Psoas muscle (tissue), 7 donors: ENCODE measurements at regions not wholly inside any gene's neighbourhood (a gene's known extent, or its start where the extent isn't known, plus 50 kb on each side); places are given as distances from the start of the nearest gene placed in this dataset.
A peak's percentile ranks its signal among the peaks of the same experiment; 100 is the strongest.
"Not testable (repeated sequence)": the region's sequence is repeated elsewhere in the genome, so short reads cannot be mapped to it uniquely, and the experiment has no call there.

Experiments
- ATAC-seq, 4 donors: fragments of 200-7000 bp; cut with Tn5 transposase; one replicate each; pipeline ENCODE4 v1.9.1; 2020; ENCODE audit warnings: moderate library complexity in 3 of 4, mild to moderate bottlenecking in 2 of 4
- DNase-seq, 2 donors: peaks; one replicate each; pipeline ENCODE4 v3.0.0-alpha.2; 2020
- H3K27ac ChIP-seq: fragments of 200-600 bp; one replicate; pipeline ENCODE4 v1.8.0; 2022
- H3K27me3 ChIP-seq, 3 donors: fragments of 200-600 bp in 1 of 3; one replicate each; pipeline versions ENCODE4 v1.6.1 to v1.8.0; 2013 to 2022; ENCODE audit warnings: low read length in 2 of 3, mild to moderate bottlenecking in 2 of 3, moderate library complexity in 1 of 3; ENCODE audit not compliant: insufficient read depth in 3 of 3
- H3K36me3 ChIP-seq, 2 donors: fragments of 200-600 bp in 1 of 2; one replicate each; pipeline versions ENCODE4 v1.6.1 to v1.8.0; 2013 to 2022; ENCODE audit warnings: low read depth in 1 of 2, mild to moderate bottlenecking in 1 of 2, moderate library complexity in 1 of 2; ENCODE audit not compliant: insufficient read depth in 1 of 2
- H3K4me1 ChIP-seq: fragments of 200-600 bp; one replicate; pipeline ENCODE4 v1.8.0; 2022
- H3K4me3 ChIP-seq: fragments of 200-600 bp; one replicate; pipeline ENCODE4 v1.8.0; 2022; ENCODE audit warnings: mild to moderate bottlenecking
- H3K9me3 ChIP-seq: fragments of 200-600 bp; one replicate; pipeline ENCODE4 v1.8.0; 2022
- CTCF ChIP-seq: fragments of 200-600 bp; IDR thresholded peaks from one replicate; pipeline ENCODE4 v1.8.0; 2022; ENCODE audit warnings: antibody characterized with exemption
- WGBS, 3 donors: extraction: QIAGEN DNeasy Blood & Tissue Kit; methylation state at CpG; one replicate each; pipeline versions ENCODE4 v1.1.6 to v1.1.7; 2013; 5-methylcytosine and 5-hydroxymethylcytosine counted together
- intact Hi-C, 2 donors: fragments of 100-400 bp; cut with DNase I; formaldehyde crosslinking; loops; one replicate each; pipeline versions ENCODE4 v1.11.0 to v1.14.2; 2022
- donor health status: healthy with polysubstance abuse.
- donor health status: DM: no; HTN: no; CAD: no; lungs with moderate emphysema.
- donor health status: Bipolar disorder and iron deficiency.
- donor health status: healthy.
- donor health status: DM: yes; HTN: yes; CAD: no.
- donor health status: DM: no; HTN: no; CAD: no.
- donor health status: DM: yes; HTN: yes; CAD: no.

GRCh38 chr11:112666253-112666652 is 295.0 kb upstream of the NCAM1 start:
- Histone ChIP-seq H3K36me3 (no peaks in the 10 kb centered on the region), H3K27me3 (no peaks in the 10 kb centered on the region), H3K4me3 (no peak overlapping the region), H3K4me1 (no peaks in the 10 kb centered on the region), H3K9me3 (no peaks in the 10 kb centered on the region), H3K27ac (no peak overlapping the region)
- TF ChIP-seq CTCF = no peak
- intact Hi-C loops = no loop called here
- peak in 1 of 4 donors; percentile 42 for ATAC-seq
- WGBS, 3 donors = 68 to 81% (median 80%) methylated on average over 1 of the region's 1 CpG
- no peak for DNase-seq

DNA sequence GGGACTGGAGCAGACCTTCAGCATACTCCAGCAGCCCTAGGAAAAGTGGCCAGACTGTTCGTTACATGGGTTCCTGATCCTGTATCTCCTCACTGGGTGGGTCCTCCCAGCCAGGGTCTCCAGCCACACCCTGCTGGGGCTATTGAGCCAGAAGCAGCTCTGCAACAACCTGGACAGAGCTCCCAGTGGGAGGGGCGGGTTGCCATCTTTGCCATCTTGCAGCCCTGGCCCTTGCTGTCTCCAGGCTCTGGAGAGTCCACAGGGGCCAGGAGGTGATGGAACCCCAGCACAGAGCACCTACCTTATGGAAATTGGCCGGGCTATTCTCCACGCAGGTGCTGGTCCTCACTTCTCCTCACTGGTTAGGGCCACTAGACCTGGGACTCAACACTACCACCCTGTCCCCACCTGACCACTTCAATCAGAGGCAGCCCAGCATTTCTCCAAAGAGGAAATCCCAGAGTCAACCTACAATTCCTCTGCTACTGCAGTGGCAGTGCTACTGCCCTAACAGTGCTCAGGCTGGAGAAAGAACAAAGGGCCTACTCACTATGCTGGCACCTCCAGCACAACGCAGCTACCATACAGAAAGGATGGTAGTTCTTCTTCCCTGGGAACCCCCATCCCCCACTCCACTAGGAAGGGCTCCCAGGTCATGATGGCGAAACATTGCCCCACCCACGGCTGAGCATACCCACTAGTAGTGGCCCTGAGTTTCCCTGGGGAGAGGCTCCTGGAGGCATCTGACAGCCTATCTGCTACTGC is 290.2 kb upstream of the NCAM1 start:
- H3K36me3 ChIP-seq = no peaks in the 10 kb centered on the region
- DNase-seq (no peak), ATAC-seq (no peak)
- intact Hi-C loops = no loop called here
- H3K9me3 ChIP-seq = peaks cover 9% of the 10 kb centered on the region
- no peaks in the 10 kb centered on the region for H3K27me3 ChIP-seq
- no peak overlapping the region for H3K4me3 ChIP-seq
- TF ChIP-seq CTCF = no peak
- H3K27ac ChIP-seq = no peak overlapping the region
- 84 to 88% (median 84%) methylated on average over 7 of the region's 7 CpGs for WGBS, 3 donors
- H3K4me1 ChIP-seq = no peaks in the 10 kb centered on the region

DNA sequence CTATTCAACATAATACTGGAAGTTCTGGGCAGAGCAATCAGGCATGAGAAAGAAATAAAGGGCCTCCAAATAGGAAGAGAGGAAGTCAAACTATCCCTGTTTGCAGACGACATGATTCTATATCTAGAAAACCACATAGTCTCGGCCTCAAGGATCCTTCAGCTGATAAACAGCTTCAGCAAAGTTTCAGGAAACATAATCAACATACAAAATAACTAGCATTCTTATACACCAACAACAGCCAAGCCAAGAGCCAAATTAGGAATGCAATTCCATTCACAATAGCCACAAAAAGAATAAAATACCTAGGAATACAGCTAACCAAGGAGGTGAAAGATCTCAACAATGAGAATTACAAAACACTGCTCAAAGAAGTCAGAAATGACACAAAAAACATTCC is 287.8 kb upstream of the NCAM1 start:
- ATAC-seq, H3K27ac ChIP-seq, H3K36me3 ChIP-seq, H3K9me3 ChIP-seq, H3K27me3 ChIP-seq, H3K4me1 ChIP-seq, H3K4me3 ChIP-seq, intact Hi-C loops, DNase-seq: not testable (repeated sequence)
- whole genome bisulfite sequencing, 3 donors = 72 to 88% (median 88%) methylated on average over 2 of the region's 2 CpGs

- no peaks in the 10 kb centered on the region for H3K9me3 ChIP-seq
- no peaks in the 10 kb centered on the region for H3K4me1 ChIP-seq
- WGBS, 3 donors = 59 to 80% (median 78%) methylated on average over 3 of the region's 3 CpGs
- no peak overlapping the region for H3K27ac ChIP-seq
- intact Hi-C loops = no loop called here
- ATAC-seq = no peak
- no peak overlapping the region for H3K4me3 ChIP-seq
- H3K36me3 ChIP-seq = no peaks in the 10 kb centered on the region
- no peak for DNase-seq
- no peak for TF ChIP-seq CTCF
- no peaks in the 10 kb centered on the region for H3K27me3 ChIP-seq
Observed at GRCh38 chr11:112685111-112685510, 276.1 kb upstream of the NCAM1 start.

DNA sequence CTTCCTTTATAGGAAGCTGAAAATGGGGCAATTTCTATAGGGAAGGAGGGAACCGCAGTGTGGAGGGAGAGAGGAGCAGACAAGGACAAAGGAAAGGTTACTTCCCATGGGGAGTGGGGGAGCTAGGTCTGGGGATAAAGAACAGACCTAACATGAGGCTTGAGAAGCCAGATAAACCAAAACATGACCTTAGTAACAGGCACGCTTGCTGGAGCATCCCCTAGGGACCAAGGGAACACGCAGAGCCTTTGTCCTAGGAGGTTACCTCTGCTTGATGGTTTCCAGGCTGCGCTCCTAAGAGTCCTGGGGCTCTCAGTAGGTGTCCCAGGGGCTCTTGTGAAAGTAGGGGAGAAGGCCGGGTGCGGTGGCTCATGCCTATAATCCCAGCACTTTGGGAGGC is 271.4 kb upstream of the NCAM1 start:
- no peak overlapping the region for H3K27ac ChIP-seq
- WGBS, 3 donors = 86 to 95% (median 89%) methylated on average over 6 of the region's 6 CpGs
- H3K27me3 ChIP-seq = no peaks in the 10 kb centered on the region
- no peak overlapping the region for H3K4me3 ChIP-seq
- intact Hi-C loops = no loop called here
- H3K4me1 ChIP-seq = no peaks in the 10 kb centered on the region
- ATAC-seq (no peak), DNase-seq (no peak)
- no peaks in the 10 kb centered on the region for H3K36me3 ChIP-seq
- TF ChIP-seq CTCF = no peak
- H3K9me3 ChIP-seq = no peaks in the 10 kb centered on the region
